H1 (cell line): ENCODE measurements at regions not wholly inside any gene's neighbourhood (a gene's known extent, or its start where the extent isn't known, plus 50 kb on each side); places are given as distances from the start of the nearest gene placed in this dataset.

Source experiments
- CHD7 ChIP-seq: fragments of 300-600 bp; sonication (generic); IDR thresholded peaks from 2 replicates; pipeline ENCODE4 v1.7.1; 2012; ENCODE audit warnings: low read length, moderate library complexity, mild to moderate bottlenecking, inconsistent platforms; ENCODE audit not compliant: insufficient replicate concordance
- CTCF ChIP-seq, 3 experiments: IDR thresholded peaks; 1 replicate in 2 of 3; 2 replicates in 1 of 3; pipeline versions ENCODE4 v1.5.1 to v1.6.1; 2011; ENCODE audit warnings: low read length in 3 of 3, mild to moderate bottlenecking in 3 of 3, inconsistent platforms in 2 of 3, low read depth in 1 of 3, moderate library complexity in 1 of 3; ENCODE audit not compliant: insufficient read depth in 1 of 3; ENCODE audit errors: control extremely low read depth in 1 of 3
- EGR1 ChIP-seq: IDR thresholded peaks from 2 replicates; pipeline ENCODE4 v1.6.1; 2011; ENCODE audit warnings: low read depth, low read length, borderline replicate concordance
- SIN3A ChIP-seq, 2 experiments: IDR thresholded peaks in 1 of 2; conservative IDR thresholded peaks in 1 of 2; 2 replicates each; pipeline ENCODE4 v1.6.1; 2011 to 2012; ENCODE audit warnings: low read length in 2 of 2, improper control_type of control experiment in 1 of 2, low read depth in 1 of 2, mild to moderate bottlenecking in 1 of 2
- TAF1 ChIP-seq: IDR thresholded peaks from 2 replicates; pipeline ENCODE4 v1.6.1; 2011; ENCODE audit warnings: mild to moderate bottlenecking, low read depth, low read length
- USF2 ChIP-seq: IDR thresholded peaks from 2 replicates; pipeline ENCODE4 v1.6.1; 2011; ENCODE audit warnings: low read length, improper control_type of control experiment
- YY1 ChIP-seq: IDR thresholded peaks from 2 replicates; pipeline ENCODE4 v1.6.1; 2011; ENCODE audit warnings: low read depth, mild to moderate bottlenecking, low read length
- ZNF274 ChIP-seq: IDR thresholded peaks from 2 replicates; pipeline ENCODE4 v1.7.0; 2012; ENCODE audit warnings: low read length, borderline replicate concordance; ENCODE audit errors: extremely low read depth

- TF ChIP-seq CHD7: no peak
- TF ChIP-seq USF2: no peak
- TF ChIP-seq EGR1: no peak
- no peak for TF ChIP-seq TAF1
- no peak for TF ChIP-seq YY1
- TF ChIP-seq CTCF (IDR thresholded peaks at IDR 0.05; ENCODE audit: control extremely low read depth in 1 of 3, insufficient read depth in 1 of 3, low read depth in 1 of 3, low read length in 3 of 3): no peak
- TF ChIP-seq ZNF274: no peak
- no peak for TF ChIP-seq SIN3A (conservative IDR thresholded peaks at IDR 0.05 in 1 of 2, IDR thresholded peaks at IDR 0.05 in 1 of 2; ENCODE audit: low read depth in 1 of 2, low read length in 2 of 2)
Measured at GRCh38 chr2:7309582-7309981, 392.4 kb downstream of the RNF144A start (continued).
